ENCODE measurements at regions not wholly inside any gene's neighbourhood (a gene's known extent, or its start where the extent isn't known, plus 50 kb on each side); places are given as distances from the start of the nearest gene placed in this dataset.

- no peak for DNase-seq (ENCODE audit: low read depth)
These were observed 664.4 kb downstream of the FRK start for GRCh38 chr6:115396112-115396906.

DNA sequence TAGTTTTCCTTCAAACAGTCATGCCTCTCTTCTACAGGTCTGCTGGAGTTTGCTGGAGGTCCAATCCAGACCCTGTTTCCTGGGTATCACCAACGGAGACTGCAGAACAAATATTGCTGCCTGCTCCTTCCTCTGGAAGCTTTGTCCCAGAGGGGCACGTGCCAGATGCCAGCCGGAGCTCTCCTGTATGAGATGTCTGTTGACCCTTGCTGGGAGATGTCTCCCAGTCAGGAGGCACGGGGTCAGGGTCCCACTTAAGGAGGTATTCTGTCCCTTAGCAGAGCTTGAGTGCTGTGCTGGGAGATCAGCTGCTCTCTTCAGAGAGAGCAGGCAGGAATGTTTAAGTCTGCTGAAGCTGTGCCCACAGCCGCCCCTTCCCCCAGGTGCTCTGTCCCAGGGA is 666.9 kb downstream of the FRK start:
- H3K4me3 ChIP-seq (ENCODE audit: low read length) = no peak overlapping the region
- no peak for DNase-seq (ENCODE audit: low read depth)
- TF ChIP-seq, protein P1, sequence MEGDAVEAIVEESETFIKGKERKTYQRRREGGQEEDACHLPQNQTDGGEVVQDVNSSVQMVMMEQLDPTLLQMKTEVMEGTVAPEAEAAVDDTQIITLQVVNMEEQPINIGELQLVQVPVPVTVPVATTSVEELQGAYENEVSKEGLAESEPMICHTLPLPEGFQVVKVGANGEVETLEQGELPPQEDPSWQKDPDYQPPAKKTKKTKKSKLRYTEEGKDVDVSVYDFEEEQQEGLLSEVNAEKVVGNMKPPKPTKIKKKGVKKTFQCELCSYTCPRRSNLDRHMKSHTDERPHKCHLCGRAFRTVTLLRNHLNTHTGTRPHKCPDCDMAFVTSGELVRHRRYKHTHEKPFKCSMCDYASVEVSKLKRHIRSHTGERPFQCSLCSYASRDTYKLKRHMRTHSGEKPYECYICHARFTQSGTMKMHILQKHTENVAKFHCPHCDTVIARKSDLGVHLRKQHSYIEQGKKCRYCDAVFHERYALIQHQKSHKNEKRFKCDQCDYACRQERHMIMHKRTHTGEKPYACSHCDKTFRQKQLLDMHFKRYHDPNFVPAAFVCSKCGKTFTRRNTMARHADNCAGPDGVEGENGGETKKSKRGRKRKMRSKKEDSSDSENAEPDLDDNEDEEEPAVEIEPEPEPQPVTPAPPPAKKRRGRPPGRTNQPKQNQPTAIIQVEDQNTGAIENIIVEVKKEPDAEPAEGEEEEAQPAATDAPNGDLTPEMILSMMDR (IDR thresholded peaks at IDR 0.05; ENCODE audit: insufficient read depth, low read depth, low read length, missing control alignments) = no peak

More at GRCh38 chr6:115396112-115396906, 664.4 kb downstream of the FRK start:
- TF ChIP-seq, protein P1 (IDR thresholded peaks at IDR 0.05; ENCODE audit: insufficient read depth, low read depth, low read length, missing control alignments) = no peak
- H3K4me3 ChIP-seq (ENCODE audit: low read length) = no peak overlapping the region

GRCh38 chr6:115370202-115370601 is 690.5 kb downstream of the FRK start:
- TF ChIP-seq, protein P1 (IDR thresholded peaks at IDR 0.05; ENCODE audit: insufficient read depth, low read depth, low read length, missing control alignments) = no peak
- no peak for DNase-seq (ENCODE audit: low read depth)
- no peak overlapping the region for H3K4me3 ChIP-seq (ENCODE audit: low read length)

- no peak overlapping the region for H3K4me3 ChIP-seq (ENCODE audit: low read length)
- DNase-seq (ENCODE audit: low read depth) = no peak
- TF ChIP-seq, protein P1 (IDR thresholded peaks at IDR 0.05; ENCODE audit: insufficient read depth, low read depth, low read length, missing control alignments) = no peak
These were observed 694.9 kb downstream of the FRK start for GRCh38 chr6:115365783-115366182.

DNA sequence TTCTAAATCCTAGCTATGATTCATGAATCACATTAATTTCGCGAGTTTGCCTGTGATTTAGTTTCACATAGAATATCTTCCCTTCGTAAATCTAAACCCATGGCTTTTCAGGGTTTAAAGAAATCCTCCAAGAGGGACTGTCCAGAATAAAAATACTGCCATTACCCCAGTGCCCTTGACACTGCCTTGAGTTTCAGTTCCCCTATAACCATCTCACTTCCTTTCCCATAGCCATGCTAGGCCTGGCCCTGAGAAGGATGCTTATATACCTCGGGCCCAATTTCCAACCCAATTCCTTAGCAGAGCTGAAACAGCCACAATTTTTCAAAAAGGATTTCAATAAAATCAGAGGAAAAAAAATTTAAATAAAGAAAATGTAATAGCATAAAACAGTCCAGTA is 697.3 kb downstream of the FRK start:
- no peak for DNase-seq (ENCODE audit: low read depth)
- H3K4me3 ChIP-seq (ENCODE audit: low read length) = no peak overlapping the region
- TF ChIP-seq, protein P1 (IDR thresholded peaks at IDR 0.05; ENCODE audit: insufficient read depth, low read depth, low read length, missing control alignments) = no peak

GRCh38 chr6:115362234-115362633 is 698.5 kb downstream of the FRK start:
- H3K4me3 ChIP-seq (ENCODE audit: low read length) = no peak overlapping the region
- TF ChIP-seq, protein P1 (IDR thresholded peaks at IDR 0.05; ENCODE audit: insufficient read depth, low read depth, low read length, missing control alignments) = no peak
- DNase-seq (ENCODE audit: low read depth) = no peak
